GM18517 (cell line): ENCODE measurements at regions not wholly inside any gene's neighbourhood (a gene's known extent, or its start where the extent isn't known, plus 50 kb on each side); places are given as distances from the start of the nearest gene placed in this dataset.
"Not testable (repeated sequence)": the region's sequence is repeated elsewhere in the genome, so short reads cannot be mapped to it uniquely, and the experiment has no call there.

ENCODE experiments used
- ATAC-seq: cut with Tn5 transposase; IDR thresholded peaks from one replicate; pipeline ENCODE4 v1.9.1; 2021; ENCODE audit warnings: mild to moderate bottlenecking, moderate library complexity; ENCODE audit not compliant: unreplicated experiment

DNA sequence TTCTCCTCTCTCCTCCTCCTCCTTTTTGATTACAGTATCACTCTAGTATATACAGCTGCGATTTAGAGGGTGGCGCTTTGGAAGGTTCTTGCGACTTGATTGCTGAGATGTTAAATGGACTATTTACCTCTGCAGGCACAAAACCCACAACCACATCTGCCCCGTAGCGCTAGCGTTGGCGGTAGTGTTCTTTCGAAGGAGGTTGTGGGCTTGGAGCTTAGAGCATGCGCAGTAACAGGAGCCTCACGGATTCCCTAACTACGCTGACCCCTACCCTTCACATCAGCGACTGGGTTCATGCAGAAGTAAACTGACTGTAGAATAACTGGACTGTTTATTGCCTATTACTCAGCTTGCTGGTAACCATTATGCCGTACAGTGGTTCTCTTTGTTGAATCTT is 58.0 kb downstream of the CGGBP1 start:
- ATAC-seq, result peak; percentile 43

DNA sequence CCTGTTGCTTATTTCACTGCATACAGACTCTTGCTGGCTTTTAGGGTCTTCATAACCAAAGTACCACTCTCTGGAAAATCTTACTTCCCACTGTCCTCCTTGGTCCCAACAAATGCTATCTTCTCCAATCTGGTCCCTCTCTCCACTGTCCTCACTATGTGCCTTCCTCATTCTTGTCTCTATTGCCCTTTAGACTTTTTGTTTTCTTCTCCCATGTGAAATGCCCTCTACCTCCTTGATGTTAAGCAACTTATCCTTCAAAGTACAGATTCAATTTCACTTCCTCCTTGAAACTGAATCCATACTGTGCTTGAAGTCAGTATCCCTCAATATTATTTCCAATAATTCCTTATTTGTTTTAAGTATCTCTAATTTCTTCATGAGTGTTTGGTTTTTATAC is 60.8 kb downstream of the CGGBP1 start:
- ATAC-seq, result no peak

DNA sequence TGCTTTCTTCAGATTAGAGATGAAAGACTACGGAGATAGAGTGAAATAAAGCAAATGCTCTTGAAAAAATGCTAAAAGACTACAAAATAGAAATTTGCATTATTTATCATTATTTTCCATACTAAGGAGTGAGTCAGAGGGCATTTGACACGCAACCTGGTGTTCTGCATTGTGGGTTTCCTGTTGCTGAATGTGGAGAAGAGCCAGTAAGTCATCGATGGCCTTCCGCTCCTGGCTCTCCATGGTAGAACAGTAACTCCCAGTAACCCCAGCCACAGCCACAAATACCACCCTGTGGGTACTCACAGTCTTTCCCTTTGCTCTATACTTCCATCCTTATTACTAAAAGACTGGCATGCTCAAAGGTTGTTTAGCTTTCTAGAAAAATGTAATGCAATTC is 61.5 kb downstream of the CGGBP1 start:
- peak; percentile 82 for ATAC-seq

DNA sequence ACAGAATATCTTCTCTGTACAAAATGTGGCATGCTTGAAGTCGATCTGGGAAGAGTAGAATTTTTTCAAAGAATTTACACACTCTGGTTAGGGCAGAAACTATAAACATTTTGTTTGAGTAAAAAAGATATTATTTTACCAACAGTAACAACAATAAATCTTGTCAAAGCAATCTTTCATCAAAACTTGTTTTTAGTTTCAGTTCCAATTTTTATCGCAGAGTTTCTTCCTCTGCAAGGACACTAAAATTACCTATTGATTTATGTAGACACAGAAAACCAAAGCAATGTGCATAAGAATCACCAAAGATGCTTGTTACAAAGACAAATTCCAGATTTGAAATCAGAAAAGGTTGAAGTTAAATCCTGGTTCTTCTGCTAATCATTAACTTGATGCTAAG is 61.9 kb downstream of the CGGBP1 start:
- peak; percentile 12 for ATAC-seq

DNA sequence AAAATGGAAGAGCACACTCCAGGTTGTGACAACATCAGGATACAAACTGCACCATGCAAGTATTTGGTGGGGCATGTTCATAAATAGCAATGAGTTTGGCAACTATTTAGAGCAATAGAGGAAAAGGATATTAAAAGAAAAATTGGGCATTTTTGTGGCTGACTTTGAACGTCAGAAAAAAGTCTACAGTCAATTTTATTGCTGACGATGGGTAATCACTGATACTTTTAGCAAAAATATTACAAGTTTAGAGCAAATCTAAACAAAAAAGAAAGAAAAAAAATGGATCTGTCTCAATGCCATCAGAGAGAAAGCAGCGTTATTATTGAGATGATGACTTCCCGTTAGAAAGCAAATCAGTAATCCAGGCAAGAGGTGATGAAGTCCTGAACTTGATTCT is 65.2 kb downstream of the CGGBP1 start:
- ATAC-seq, result no peak

DNA sequence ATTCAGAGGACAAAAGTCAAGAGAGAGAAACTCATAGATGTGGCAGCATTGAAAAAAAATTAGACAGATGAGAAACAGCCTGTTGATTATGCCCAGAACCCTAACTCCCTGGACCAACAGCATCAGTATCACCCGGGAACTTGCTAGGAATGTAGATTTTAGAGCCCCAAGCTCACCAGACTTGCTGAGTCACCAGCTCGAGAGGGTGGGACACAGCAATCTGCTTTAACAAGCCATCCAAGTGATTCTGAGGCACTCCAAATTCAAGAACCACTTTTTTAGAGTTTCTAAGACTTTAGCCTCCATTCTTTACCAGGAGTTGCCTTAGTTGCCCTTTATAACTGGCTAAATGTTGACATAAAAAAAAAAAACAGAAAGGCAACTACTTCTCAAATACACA is 70.9 kb downstream of the CGGBP1 start:
- no peak for ATAC-seq

GRCh38 chr3:87982421-87982820 is 76.4 kb downstream of the CGGBP1 start:
- ATAC-seq, result no peak

- ATAC-seq, result no peak
Measured at GRCh38 chr3:87979527-87979926, 79.3 kb downstream of the CGGBP1 start.

DNA sequence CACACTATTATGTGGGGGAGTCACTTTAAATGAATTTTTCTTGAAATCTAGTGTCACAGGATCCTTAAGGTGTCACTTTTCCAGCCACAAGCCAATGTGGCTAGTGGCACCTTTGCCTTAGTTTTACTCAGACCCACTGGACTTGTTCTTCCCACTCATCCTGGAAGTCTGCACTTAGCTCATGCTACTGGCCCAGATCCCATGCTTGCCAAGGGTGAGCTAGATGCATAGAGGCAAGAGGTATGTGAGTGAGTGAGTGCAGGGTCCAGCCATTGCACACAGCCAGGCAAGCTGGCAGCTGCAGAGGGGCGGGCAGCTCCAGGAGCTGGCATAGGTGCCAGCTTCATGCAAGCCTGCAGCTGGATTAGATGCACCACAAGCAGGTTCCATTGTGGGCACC is 81.0 kb downstream of the CGGBP1 start:
- ATAC-seq, result no peak

DNA sequence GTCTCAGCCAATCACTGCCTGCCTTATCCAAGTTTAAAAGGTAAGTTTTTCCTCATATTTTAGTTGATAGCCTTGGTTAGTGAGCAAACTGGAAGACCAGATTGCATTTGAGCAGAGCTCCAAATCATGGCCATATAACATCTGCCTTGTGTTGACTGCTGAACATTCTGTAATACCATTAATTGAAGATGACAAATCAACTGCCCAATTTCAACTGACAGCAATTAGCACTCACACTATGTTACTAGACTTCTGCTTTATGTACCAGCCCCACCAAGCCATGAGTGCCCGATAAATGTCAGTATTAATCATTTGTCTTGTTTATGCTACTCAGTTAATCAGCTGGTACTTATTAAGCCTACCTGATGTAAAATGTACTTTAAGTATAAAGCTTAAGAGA is 83.1 kb downstream of the CGGBP1 start:
- ATAC-seq, result no peak

DNA sequence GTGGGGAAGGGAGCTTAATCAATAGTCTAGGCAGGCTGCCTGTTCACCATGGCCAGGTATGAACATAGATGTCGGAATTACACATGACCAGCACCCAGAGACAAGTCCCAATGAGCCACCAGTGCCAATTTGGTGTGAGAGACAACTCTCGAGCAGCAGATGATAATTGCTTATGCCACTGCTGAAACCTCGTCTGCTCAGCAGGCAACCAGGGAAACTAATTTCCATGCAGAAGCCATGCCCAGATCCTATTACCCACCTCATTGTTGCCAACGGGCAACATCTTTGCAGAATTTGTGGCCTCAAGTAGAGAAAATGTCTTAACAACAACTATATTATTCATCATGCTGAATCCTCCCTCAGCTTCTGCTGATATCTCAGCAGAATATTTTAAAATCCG is 84.9 kb downstream of the CGGBP1 start:
- no peak for ATAC-seq

GRCh38 chr3:87969620-87970019 is 89.2 kb downstream of the CGGBP1 start:
- no peak for ATAC-seq

GRCh38 chr3:87968668-87969067 is 90.1 kb downstream of the CGGBP1 start:
- no peak for ATAC-seq

GRCh38 chr3:87958289-87958688 is 100.5 kb downstream of the CGGBP1 start:
- ATAC-seq, result no peak

GRCh38 chr3:87957575-87957974 is 101.2 kb downstream of the CGGBP1 start:
- ATAC-seq, result no peak

DNA sequence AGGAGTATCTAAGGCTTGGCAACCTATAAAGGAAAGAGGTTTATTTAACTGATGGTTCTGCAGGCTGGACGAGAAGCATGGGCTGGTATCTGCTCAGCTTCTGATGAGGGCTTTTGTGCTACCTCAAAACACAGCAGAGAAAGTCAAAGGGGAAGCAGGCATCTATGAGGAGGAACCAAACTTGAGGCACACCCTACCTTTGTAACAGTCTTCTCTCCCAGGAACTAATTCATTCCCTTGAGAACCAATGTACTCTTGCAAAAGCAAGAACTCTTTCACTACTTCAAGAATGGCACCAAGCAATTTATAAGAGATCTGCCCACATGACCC is 109.0 kb downstream of the CGGBP1 start:
- ATAC-seq, result no peak

GRCh38 chr3:87949189-87949878 is 109.5 kb downstream of the CGGBP1 start:
- peak; percentile 95 for ATAC-seq

GRCh38 chr3:87946007-87946406 is 112.8 kb downstream of the CGGBP1 start:
- not testable (repeated sequence) for ATAC-seq

GRCh38 chr3:87942256-87942655 is 116.5 kb downstream of the CGGBP1 start:
- not testable (repeated sequence) for ATAC-seq

DNA sequence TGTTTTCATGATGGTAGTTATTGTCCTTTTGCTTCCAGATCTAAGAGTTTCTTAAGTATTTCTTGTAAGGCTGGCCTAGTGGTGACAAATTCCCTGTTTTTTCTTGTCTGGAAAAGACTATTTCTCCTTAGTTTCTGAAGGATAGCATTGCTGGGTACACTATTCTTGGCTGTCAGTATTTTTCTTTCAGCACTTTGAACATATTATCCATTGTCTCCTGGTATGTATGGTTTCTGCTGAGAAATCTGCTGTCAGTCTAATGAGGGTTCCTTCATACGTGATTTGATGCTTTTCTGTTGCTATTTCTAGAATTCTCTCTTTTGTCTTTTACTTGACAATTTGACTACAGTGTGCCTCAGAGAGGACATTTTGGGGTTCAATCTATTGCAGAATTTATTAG is 134.3 kb downstream of the CGGBP1 start:
- ATAC-seq, result no peak

DNA sequence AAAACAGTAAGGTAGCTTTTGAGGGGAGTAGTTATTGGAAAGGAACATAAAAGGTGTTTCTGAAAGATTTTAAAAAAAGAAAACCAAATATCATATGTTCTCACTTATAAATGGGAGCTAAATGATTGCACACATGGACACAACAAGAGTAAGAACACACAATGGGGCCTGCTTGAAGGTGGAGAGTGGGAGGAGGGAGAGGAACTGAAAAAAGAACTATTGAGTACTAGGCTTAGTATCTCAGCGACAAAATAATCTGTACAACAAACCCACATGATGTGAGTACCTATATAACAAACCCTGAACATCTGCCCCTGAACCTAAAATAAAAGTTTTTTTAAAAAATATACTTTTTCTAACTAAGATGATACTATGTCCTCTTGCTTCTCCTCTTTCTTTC is 138.3 kb downstream of the CGGBP1 start:
- peak; percentile 51 for ATAC-seq

GRCh38 chr3:87901141-87901540 is 157.7 kb downstream of the CGGBP1 start:
- ATAC-seq, result no peak

DNA sequence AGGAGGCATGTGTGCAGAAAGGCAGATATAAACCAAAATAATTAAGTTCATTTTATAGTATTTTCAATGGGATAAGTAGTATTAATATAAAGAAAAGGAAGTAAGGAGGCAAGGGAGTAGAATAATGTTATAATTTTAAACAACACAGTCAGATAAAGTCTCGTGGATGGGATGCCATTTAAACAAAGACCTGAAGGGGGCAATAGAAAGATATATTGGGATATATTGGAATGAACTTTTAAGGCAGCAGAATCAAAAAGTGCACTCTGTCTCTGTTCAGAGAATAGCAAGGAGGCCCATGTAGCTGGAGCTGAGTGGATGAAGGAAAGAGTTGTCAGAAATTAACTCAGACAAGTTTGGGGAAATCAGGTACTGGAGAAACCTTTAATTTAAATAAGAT is 158.7 kb downstream of the CGGBP1 start:
- ATAC-seq, result no peak
